GM12892 (cell line): ENCODE measurements at regions not wholly inside any gene's neighbourhood (a gene's known extent, or its start where the extent isn't known, plus 50 kb on each side); places are given as distances from the start of the nearest gene placed in this dataset.

Experiments used
- POLR2A ChIP-seq: IDR thresholded peaks from 2 replicates; pipeline ENCODE4 v1.6.1; 2011; ENCODE audit warnings: low read depth, low read length, control low read depth
- POLR2AphosphoS5 ChIP-seq: IDR thresholded peaks from 2 replicates; pipeline ENCODE4 v1.6.1; 2011; ENCODE audit warnings: low read depth, low read length, control low read depth
- TAF1 ChIP-seq: IDR thresholded peaks from 2 replicates; pipeline ENCODE4 v1.6.1; 2011; ENCODE audit warnings: low read depth, mild to moderate bottlenecking, control low read depth, low read length, borderline replicate concordance

GRCh38 chr7:106588422-106589197 is 72.3 kb downstream of the CCDC71L start:
- no peak for TF ChIP-seq POLR2A
- TF ChIP-seq POLR2AphosphoS5: no peak
- no peak for TF ChIP-seq TAF1
